A549 (cell line): ENCODE measurements at regions not wholly inside any gene's neighbourhood (a gene's known extent, or its start where the extent isn't known, plus 50 kb on each side); places are given as distances from the start of the nearest gene placed in this dataset.

Source experiments
- EP300 ChIP-seq, 2 experiments: fragments of >200 bp; sonication (Bioruptor Twin); formaldehyde crosslinking; IDR thresholded peaks; 2 replicates in 1 of 2; 3 replicates in 1 of 2; pipeline ENCODE4 v1.6.1; 2016 to 2017
- KDM1A ChIP-seq: fragments of 200-600 bp; sonication (generic); IDR thresholded peaks from 2 replicates; pipeline ENCODE4 v1.6.1; 2016; ENCODE audit warnings: low read depth, mild to moderate bottlenecking
- TF ChIP-seq, protein P1 (sequence below): fragments of >200 bp; sonication (Bioruptor Twin); formaldehyde crosslinking; IDR thresholded peaks from 3 replicates; pipeline ENCODE4 v1.5.1; 2016
- TF ChIP-seq, protein P2 (sequence below): fragments of 200-600 bp; sonication (generic); IDR thresholded peaks from 2 replicates; pipeline ENCODE4 v1.6.1; 2016; ENCODE audit warnings: antibody characterized with exemption, mild to moderate bottlenecking, moderate library complexity
- TF ChIP-seq, protein P3 (sequence below): fragments of 150-350 bp; IDR thresholded peaks from 2 replicates; pipeline ENCODE4 v1.6.1; 2014; ENCODE audit warnings: low read depth, mild to moderate bottlenecking, low read length

DNA sequence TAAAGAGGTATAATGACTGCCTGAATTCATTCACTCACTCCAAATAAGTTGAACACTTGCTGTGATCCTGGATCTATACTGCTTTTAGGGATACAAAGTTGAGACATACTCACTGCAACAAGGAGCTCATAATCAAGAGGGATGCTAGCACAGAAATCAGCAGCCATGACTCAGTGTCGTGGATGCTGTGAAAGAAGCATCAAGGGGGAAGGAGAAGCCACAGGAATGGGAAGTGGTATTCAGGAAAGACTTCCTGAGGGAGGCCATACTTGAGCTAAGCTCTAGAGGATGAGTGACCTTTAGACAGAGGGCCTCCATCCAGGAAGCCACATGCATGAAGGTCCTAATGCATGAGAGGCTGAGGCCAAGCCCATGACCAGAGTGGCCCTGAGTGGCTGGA lies 245.7 kb upstream of the RORA start:
- TF ChIP-seq EP300 (IDR thresholded peaks at IDR 0.05) (no peak), KDM1A (no peak)
- TF ChIP-seq, protein P1, sequence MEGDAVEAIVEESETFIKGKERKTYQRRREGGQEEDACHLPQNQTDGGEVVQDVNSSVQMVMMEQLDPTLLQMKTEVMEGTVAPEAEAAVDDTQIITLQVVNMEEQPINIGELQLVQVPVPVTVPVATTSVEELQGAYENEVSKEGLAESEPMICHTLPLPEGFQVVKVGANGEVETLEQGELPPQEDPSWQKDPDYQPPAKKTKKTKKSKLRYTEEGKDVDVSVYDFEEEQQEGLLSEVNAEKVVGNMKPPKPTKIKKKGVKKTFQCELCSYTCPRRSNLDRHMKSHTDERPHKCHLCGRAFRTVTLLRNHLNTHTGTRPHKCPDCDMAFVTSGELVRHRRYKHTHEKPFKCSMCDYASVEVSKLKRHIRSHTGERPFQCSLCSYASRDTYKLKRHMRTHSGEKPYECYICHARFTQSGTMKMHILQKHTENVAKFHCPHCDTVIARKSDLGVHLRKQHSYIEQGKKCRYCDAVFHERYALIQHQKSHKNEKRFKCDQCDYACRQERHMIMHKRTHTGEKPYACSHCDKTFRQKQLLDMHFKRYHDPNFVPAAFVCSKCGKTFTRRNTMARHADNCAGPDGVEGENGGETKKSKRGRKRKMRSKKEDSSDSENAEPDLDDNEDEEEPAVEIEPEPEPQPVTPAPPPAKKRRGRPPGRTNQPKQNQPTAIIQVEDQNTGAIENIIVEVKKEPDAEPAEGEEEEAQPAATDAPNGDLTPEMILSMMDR, result no peak
- TF ChIP-seq, protein P2, sequence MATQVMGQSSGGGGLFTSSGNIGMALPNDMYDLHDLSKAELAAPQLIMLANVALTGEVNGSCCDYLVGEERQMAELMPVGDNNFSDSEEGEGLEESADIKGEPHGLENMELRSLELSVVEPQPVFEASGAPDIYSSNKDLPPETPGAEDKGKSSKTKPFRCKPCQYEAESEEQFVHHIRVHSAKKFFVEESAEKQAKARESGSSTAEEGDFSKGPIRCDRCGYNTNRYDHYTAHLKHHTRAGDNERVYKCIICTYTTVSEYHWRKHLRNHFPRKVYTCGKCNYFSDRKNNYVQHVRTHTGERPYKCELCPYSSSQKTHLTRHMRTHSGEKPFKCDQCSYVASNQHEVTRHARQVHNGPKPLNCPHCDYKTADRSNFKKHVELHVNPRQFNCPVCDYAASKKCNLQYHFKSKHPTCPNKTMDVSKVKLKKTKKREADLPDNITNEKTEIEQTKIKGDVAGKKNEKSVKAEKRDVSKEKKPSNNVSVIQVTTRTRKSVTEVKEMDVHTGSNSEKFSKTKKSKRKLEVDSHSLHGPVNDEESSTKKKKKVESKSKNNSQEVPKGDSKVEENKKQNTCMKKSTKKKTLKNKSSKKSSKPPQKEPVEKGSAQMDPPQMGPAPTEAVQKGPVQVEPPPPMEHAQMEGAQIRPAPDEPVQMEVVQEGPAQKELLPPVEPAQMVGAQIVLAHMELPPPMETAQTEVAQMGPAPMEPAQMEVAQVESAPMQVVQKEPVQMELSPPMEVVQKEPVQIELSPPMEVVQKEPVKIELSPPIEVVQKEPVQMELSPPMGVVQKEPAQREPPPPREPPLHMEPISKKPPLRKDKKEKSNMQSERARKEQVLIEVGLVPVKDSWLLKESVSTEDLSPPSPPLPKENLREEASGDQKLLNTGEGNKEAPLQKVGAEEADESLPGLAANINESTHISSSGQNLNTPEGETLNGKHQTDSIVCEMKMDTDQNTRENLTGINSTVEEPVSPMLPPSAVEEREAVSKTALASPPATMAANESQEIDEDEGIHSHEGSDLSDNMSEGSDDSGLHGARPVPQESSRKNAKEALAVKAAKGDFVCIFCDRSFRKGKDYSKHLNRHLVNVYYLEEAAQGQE, result no peak
- TF ChIP-seq, protein P3, sequence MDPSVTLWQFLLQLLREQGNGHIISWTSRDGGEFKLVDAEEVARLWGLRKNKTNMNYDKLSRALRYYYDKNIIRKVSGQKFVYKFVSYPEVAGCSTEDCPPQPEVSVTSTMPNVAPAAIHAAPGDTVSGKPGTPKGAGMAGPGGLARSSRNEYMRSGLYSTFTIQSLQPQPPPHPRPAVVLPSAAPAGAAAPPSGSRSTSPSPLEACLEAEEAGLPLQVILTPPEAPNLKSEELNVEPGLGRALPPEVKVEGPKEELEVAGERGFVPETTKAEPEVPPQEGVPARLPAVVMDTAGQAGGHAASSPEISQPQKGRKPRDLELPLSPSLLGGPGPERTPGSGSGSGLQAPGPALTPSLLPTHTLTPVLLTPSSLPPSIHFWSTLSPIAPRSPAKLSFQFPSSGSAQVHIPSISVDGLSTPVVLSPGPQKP, result no peak
